ENCODE measurements at regions not wholly inside any gene's neighbourhood (a gene's known extent, or its start where the extent isn't known, plus 50 kb on each side); places are given as distances from the start of the nearest gene placed in this dataset.

GRCh38 chr7:48759431-48760080 lies 164.8 kb upstream of the CDC14C start:
- no CpG with 5 or more reads among the region's 1 CpG for WGBS (ENCODE audit: extremely low coverage, insufficient read length, low lambda C conversion rate)
- Histone ChIP-seq H4K8ac (replicated peaks; ENCODE audit: insufficient read length, low read depth, low read length) (no peak overlapping the region), H3K9me3 (ENCODE audit: control insufficient read depth, low read depth, low read length) (no peaks in the 10 kb centered on the region), H3K9ac (ENCODE audit: extremely low read depth, insufficient read length, low read length) (no peak overlapping the region), H3K4me1 (ENCODE audit: insufficient read depth, low read length) (no peaks in the 10 kb centered on the region), H2BK120ac (ENCODE audit: low read depth, low read length, poor library complexity, severe bottlenecking) (no peak overlapping the region), H2BK20ac (ENCODE audit: low read depth, low read length, poor library complexity, severe bottlenecking) (no peak overlapping the region), H2BK5ac (ENCODE audit: insufficient read length, low read length) (no peak overlapping the region), H3K56ac (ENCODE audit: insufficient read length, low read depth, low read length) (no peak overlapping the region), H3T11ph (ENCODE audit: low read length) (no peak overlapping the region), H4K20me1 (ENCODE audit: control insufficient read depth, insufficient read depth, insufficient read length) (no peaks in the 10 kb centered on the region), H3K14ac (ENCODE audit: insufficient read depth, low read length) (no peak overlapping the region), H4K91ac (ENCODE audit: insufficient read length, low read depth, low read length) (no peak overlapping the region), H2BK15ac (ENCODE audit: low read depth, low read length) (no peak overlapping the region), H2AK5ac (ENCODE audit: insufficient read length, low read length) (no peak overlapping the region), H3K79me1 (ENCODE audit: insufficient read depth, low read depth, low read length, poor library complexity, severe bottlenecking) (no peaks in the 10 kb centered on the region), H3K79me2 (ENCODE audit: insufficient read depth, low read length) (0 out of 2 replicates have a peak, but pooled peaks cover 1% of the 10 kb centered on the region), H3K27me3 (ENCODE audit: insufficient read depth, low read length) (no peaks in the 10 kb centered on the region), H3K4me2 (ENCODE audit: insufficient read depth, insufficient read length, low read length) (no peak overlapping the region), H4K5ac (ENCODE audit: insufficient read length, low read depth, low read length) (no peak overlapping the region), H3K27ac (ENCODE audit: insufficient read length, low read depth, low read length) (no peak overlapping the region), H3K23me2 (ENCODE audit: insufficient read length, low read depth, low read length, poor library complexity, severe bottlenecking) (no peaks in the 10 kb centered on the region), H3K23ac (ENCODE audit: insufficient read length, low read depth, low read length) (no peak overlapping the region), H3K18ac (ENCODE audit: insufficient read length, low read depth, low read length) (no peak overlapping the region), H2AFZ (ENCODE audit: low read length) (no peak overlapping the region), H2BK12ac (ENCODE audit: insufficient read length, low read depth, low read length) (no peak overlapping the region), H3K4ac (ENCODE audit: low read depth, low read length) (no peak overlapping the region)
- no peak for TF ChIP-seq CTCF (conservative IDR thresholded peaks at IDR 0.05)
- H3K4me3 Mint-ChIP-seq = no peak overlapping the region
- H3K4me1 Mint-ChIP-seq = peaks cover 4% of the 10 kb centered on the region in 2 experiments
- H3K27me3 Mint-ChIP-seq (ENCODE audit: low read depth) = no peaks in the 10 kb centered on the region
- H3K9me3 Mint-ChIP-seq = peaks cover 6 to 10% of the 10 kb centered on the region in 2 experiments
- peaks cover 0 to 5% (median 1%) of the 10 kb centered on the region in 3 experiments; a peak in 2 of 7 replicates for H3K36me3 Mint-ChIP-seq (ENCODE audit: insufficient read depth in 1 of 3, low read depth in 3 of 3)
- DNase-seq = no peak
- no peak overlapping the region for H3K27ac Mint-ChIP-seq

Data from H9 (cell line).